ENCODE measurements at regions not wholly inside any gene's neighbourhood (a gene's known extent, or its start where the extent isn't known, plus 50 kb on each side); places are given as distances from the start of the nearest gene placed in this dataset.

DNA sequence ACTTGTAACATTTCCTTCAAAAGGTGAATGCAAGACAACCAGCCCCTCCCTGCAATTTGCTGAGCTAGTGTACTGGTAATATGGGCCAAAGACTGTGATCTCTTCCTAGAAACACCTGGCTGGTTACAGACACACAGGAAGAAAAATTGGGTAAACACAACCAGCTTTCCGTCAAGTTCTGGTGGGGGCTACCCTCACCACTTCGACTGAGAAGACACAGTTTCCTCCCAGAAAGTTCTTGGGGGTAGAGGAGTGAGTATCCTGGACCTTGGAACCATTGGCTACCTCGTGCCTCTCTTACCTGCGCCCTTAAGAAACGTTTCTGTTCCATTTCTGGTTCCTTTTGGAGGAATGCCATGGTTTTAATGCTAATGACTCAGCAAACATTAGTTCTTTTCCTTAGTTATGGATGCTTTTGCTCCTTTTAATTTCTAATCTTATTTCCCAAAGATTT, 120.9 kb upstream of the DLX2 start:
- Histone ChIP-seq H3K36me3 (no peaks in the 10 kb centered on the region), H3K4me1 (no peaks in the 10 kb centered on the region), H3K27me3 (no peaks in the 10 kb centered on the region), H3K27ac (no peak overlapping the region), H3K4me3 (no peak overlapping the region), H3K9me3 (no peaks in the 10 kb centered on the region)
- TF ChIP-seq, protein P1, sequence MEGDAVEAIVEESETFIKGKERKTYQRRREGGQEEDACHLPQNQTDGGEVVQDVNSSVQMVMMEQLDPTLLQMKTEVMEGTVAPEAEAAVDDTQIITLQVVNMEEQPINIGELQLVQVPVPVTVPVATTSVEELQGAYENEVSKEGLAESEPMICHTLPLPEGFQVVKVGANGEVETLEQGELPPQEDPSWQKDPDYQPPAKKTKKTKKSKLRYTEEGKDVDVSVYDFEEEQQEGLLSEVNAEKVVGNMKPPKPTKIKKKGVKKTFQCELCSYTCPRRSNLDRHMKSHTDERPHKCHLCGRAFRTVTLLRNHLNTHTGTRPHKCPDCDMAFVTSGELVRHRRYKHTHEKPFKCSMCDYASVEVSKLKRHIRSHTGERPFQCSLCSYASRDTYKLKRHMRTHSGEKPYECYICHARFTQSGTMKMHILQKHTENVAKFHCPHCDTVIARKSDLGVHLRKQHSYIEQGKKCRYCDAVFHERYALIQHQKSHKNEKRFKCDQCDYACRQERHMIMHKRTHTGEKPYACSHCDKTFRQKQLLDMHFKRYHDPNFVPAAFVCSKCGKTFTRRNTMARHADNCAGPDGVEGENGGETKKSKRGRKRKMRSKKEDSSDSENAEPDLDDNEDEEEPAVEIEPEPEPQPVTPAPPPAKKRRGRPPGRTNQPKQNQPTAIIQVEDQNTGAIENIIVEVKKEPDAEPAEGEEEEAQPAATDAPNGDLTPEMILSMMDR (IDR thresholded peaks at IDR 0.05), result no peak
- TF ChIP-seq POLR2AphosphoS5 (IDR thresholded peaks at IDR 0.05) (no peak), POLR2A (IDR thresholded peaks at IDR 0.05) (no peak), EP300 (IDR thresholded peaks at IDR 0.05) (no peak)
- ATAC-seq, result no peak
- WGBS, 2 donors (ENCODE audit: low coverage in 1 of 2), result 51% methylated on average over 4 of the region's 5 CpGs; no CpG with 5 or more reads in 1 of the 2 donors

DNA sequence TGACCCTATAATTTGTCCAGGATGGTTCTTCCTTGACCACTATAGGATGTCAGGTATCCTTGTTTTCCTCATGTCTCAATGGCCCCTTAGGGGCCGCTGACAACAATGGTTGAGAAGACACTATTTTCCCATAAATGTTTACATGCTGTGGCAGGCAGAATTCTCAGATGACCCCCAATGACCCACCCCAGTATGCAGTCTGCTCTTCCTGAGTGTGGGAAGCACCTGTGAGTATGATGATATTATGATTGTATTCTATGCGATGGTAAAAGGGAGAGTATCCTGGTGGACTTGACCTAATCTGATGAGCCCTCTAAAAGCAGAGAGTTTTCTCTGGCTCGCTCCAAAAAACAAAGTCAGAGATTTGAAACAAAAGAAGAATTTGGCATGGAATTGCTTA, 123.1 kb upstream of the DLX2 start:
- H3K27me3 ChIP-seq, result no peaks in the 10 kb centered on the region
- no peak overlapping the region for H3K4me3 ChIP-seq
- H3K36me3 ChIP-seq, result no peaks in the 10 kb centered on the region
- no peaks in the 10 kb centered on the region for H3K4me1 ChIP-seq
- H3K27ac ChIP-seq, result no peak overlapping the region
- no peaks in the 10 kb centered on the region for H3K9me3 ChIP-seq
- TF ChIP-seq, protein P1 (IDR thresholded peaks at IDR 0.05), result no peak
- no peak for TF ChIP-seq POLR2AphosphoS5 (IDR thresholded peaks at IDR 0.05)
- no peak for TF ChIP-seq EP300 (IDR thresholded peaks at IDR 0.05)
- TF ChIP-seq POLR2A (IDR thresholded peaks at IDR 0.05), result no peak
- ATAC-seq, result no peak
- WGBS, 2 donors (ENCODE audit: low coverage in 1 of 2), result 86 to 89% methylated on average over 3 of the region's 3 CpGs

DNA sequence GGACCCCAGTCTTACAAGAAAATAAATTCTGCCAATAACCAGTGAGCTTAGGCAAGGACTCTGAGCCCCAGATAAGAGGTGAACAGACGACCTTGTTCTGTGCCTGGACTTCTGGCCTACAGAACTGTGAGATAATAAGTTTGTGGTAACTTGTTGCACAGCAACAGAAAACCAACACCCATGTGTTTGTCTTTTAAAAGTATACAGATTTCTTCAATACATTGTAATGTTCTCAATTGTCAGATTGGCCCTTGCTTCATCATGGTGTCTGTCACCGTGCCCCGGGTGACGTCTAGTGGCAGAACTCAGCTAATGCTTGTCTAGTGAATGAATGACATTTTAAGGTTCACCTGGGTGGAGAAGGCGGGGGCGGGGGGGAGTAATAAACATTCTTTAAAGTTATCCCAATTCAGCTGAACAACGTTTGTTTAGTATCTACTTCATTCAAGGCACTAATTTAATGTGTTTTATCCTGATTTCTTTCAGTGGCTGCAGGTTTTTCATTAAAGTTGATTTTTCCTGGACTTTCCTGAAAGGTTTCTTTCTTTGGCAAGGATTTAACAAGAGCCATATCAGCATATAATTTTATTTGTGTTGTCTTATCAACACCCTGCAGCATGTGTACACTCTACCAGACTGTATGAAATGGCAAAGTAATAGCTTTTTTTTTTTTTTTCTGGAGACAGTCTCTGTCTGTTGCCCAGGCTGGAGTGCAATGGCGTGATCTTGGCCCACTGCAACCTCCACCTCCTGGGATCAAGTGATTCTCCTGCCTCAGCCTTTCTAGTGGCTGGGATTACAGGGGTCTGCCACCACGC, 123.8 kb upstream of the DLX2 start:
- no peak for ATAC-seq
- WGBS, 2 donors (ENCODE audit: low coverage in 1 of 2), result 70 to 85% methylated on average over 6 to 7 of the region's 9 CpGs
- H3K4me1 ChIP-seq, result no peaks in the 10 kb centered on the region
- H3K27ac ChIP-seq, result no peak overlapping the region
- H3K36me3 ChIP-seq, result no peaks in the 10 kb centered on the region
- no peak for TF ChIP-seq EP300 (IDR thresholded peaks at IDR 0.05)
- no peak for TF ChIP-seq POLR2A (IDR thresholded peaks at IDR 0.05)
- TF ChIP-seq, protein P1 (IDR thresholded peaks at IDR 0.05), result no peak
- TF ChIP-seq POLR2AphosphoS5 (IDR thresholded peaks at IDR 0.05), result no peak
- H3K4me3 ChIP-seq, result no peak overlapping the region
- no peaks in the 10 kb centered on the region for H3K27me3 ChIP-seq
- H3K9me3 ChIP-seq, result no peaks in the 10 kb centered on the region

DNA sequence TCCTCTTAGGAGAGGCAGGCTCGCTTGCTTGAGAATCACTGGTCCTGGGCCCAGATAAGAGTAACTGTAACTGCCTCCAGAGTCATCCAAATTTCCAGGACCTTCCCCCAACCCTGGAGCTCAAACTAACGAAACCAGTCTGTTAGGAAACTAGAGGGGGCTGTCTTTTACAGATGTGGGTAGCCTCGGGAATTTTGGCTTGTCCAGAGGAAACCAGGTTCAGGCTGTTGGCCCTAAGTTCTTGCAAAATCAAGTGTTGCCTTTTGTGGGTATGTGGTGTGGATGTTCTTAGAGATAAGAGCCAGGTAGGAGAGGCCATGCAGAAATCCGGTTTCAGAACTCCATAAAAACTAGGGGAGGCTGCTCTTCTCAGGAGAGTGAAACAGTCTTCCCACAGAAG, 125.0 kb upstream of the DLX2 start:
- TF ChIP-seq POLR2AphosphoS5 (IDR thresholded peaks at IDR 0.05) (no peak), EP300 (IDR thresholded peaks at IDR 0.05) (no peak), POLR2A (IDR thresholded peaks at IDR 0.05) (no peak)
- TF ChIP-seq, protein P1 (IDR thresholded peaks at IDR 0.05), result no peak
- no peak overlapping the region for H3K27ac ChIP-seq
- no peak overlapping the region for H3K4me3 ChIP-seq
- no peaks in the 10 kb centered on the region for H3K27me3 ChIP-seq
- H3K36me3 ChIP-seq, result no peaks in the 10 kb centered on the region
- H3K4me1 ChIP-seq, result no peaks in the 10 kb centered on the region
- no peaks in the 10 kb centered on the region for H3K9me3 ChIP-seq
- 80 to 100% methylated on average over 1 of the region's 4 CpGs for WGBS, 2 donors (ENCODE audit: low coverage in 1 of 2)
- ATAC-seq, result no peak
